SK-N-SH (cell line): ENCODE measurements at regions not wholly inside any gene's neighbourhood (a gene's known extent, or its start where the extent isn't known, plus 50 kb on each side); places are given as distances from the start of the nearest gene placed in this dataset.

Experiments
- EP300 ChIP-seq, 2 experiments: IDR thresholded peaks; 2 replicates each; pipeline versions ENCODE4 v1.4.0 to v1.6.1; 2012; ENCODE audit warnings: borderline replicate concordance in 1 of 2, low read depth in 1 of 2, low read length in 1 of 2
- EZH2phosphoT487 ChIP-seq: fragments of 200-600 bp; sonication (generic); IDR thresholded peaks from 2 replicates; pipeline ENCODE4 v1.6.1; 2017; ENCODE audit warnings: low read depth, mixed run types, mild to moderate bottlenecking, antibody characterized with exemption, moderate library complexity, borderline replicate concordance
- FOXM1 ChIP-seq: IDR thresholded peaks from 2 replicates; pipeline ENCODE4 v1.4.0; 2012; ENCODE audit warnings: low read depth, mild to moderate bottlenecking
- MXI1 ChIP-seq: IDR thresholded peaks from 2 replicates; pipeline ENCODE4 v1.6.1; 2012; ENCODE audit warnings: mild to moderate bottlenecking, low read depth, low read length, improper control_type of control experiment
- NRF1 ChIP-seq: IDR thresholded peaks from 2 replicates; pipeline ENCODE4 v1.6.1; 2012; ENCODE audit warnings: low read depth, mild to moderate bottlenecking, low read length
- POLR2AphosphoS5 ChIP-seq: IDR thresholded peaks from 2 replicates; pipeline ENCODE4 v1.6.1; 2012; ENCODE audit warnings: low read depth, low read length
- RAD21 ChIP-seq: IDR thresholded peaks from 2 replicates; pipeline ENCODE4 v1.6.1; 2012; ENCODE audit warnings: mild to moderate bottlenecking, low read length
- RFX5 ChIP-seq: IDR thresholded peaks from 2 replicates; pipeline ENCODE4 v1.6.1; 2012; ENCODE audit warnings: mild to moderate bottlenecking, improper control_type of control experiment, low read length
- TEAD4 ChIP-seq: IDR thresholded peaks from 2 replicates; pipeline ENCODE4 v1.4.0; 2012; ENCODE audit warnings: mild to moderate bottlenecking, borderline replicate concordance; ENCODE audit not compliant: insufficient read depth
- TF ChIP-seq, protein P1 (sequence below): fragments of 200-600 bp; sonication (generic); IDR thresholded peaks from 2 replicates; pipeline ENCODE4 v1.6.1; 2017; ENCODE audit warnings: antibody characterized with exemption, mild to moderate bottlenecking, moderate library complexity
- TF ChIP-seq, protein P2 (sequence below): IDR thresholded peaks from 2 replicates; pipeline ENCODE4 v1.4.0; 2012; ENCODE audit warnings: low read depth, borderline replicate concordance

DNA sequence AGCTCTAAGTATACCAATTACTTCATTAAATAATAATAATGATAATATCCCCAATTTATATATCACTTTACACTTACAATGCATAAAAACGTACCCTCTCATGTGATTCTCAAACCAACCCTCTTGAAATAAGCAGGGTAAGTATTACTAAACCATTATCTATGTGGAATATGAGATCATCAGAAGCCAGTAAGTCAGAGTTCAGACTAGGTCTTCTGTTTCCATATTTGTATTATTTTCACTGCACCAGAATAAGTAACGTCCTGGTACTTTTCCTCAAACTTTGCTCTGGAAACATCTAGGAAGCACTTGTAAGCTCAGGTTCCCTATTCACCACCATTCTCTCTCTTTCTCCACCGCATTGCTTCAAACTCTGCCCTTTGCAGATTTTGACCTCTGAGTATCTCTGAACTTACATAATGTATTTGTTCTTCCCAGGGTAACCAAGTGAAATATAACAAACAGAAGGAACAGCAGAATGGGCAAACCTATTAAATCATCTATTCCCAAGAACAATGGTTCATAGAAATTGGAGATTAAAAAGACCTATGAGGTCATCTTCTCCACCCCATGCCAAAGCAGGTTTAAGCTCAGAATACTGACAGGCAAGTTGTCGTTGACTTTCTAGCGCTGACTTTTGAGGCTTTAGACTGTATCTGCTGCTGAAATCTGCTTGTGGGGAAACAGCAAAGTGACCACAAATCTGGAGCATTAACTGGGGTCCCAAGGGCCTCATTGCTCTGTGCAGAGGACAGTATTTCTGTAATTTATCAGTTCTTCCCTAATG lies 161.3 kb upstream of the FAR2 start:
- TF ChIP-seq EP300 (IDR thresholded peaks at IDR 0.05; ENCODE audit: borderline replicate concordance in 1 of 2, low read depth in 1 of 2, low read length in 1 of 2): no peak
- TF ChIP-seq FOXM1: no peak
- TF ChIP-seq, protein P1, sequence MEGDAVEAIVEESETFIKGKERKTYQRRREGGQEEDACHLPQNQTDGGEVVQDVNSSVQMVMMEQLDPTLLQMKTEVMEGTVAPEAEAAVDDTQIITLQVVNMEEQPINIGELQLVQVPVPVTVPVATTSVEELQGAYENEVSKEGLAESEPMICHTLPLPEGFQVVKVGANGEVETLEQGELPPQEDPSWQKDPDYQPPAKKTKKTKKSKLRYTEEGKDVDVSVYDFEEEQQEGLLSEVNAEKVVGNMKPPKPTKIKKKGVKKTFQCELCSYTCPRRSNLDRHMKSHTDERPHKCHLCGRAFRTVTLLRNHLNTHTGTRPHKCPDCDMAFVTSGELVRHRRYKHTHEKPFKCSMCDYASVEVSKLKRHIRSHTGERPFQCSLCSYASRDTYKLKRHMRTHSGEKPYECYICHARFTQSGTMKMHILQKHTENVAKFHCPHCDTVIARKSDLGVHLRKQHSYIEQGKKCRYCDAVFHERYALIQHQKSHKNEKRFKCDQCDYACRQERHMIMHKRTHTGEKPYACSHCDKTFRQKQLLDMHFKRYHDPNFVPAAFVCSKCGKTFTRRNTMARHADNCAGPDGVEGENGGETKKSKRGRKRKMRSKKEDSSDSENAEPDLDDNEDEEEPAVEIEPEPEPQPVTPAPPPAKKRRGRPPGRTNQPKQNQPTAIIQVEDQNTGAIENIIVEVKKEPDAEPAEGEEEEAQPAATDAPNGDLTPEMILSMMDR: no peak
- TF ChIP-seq POLR2AphosphoS5: no peak
- TF ChIP-seq RFX5: no peak
- TF ChIP-seq EZH2phosphoT487: no peak
- no peak for TF ChIP-seq MXI1
- no peak for TF ChIP-seq RAD21
- TF ChIP-seq TEAD4: no peak
- no peak for TF ChIP-seq NRF1
- TF ChIP-seq, protein P2, sequence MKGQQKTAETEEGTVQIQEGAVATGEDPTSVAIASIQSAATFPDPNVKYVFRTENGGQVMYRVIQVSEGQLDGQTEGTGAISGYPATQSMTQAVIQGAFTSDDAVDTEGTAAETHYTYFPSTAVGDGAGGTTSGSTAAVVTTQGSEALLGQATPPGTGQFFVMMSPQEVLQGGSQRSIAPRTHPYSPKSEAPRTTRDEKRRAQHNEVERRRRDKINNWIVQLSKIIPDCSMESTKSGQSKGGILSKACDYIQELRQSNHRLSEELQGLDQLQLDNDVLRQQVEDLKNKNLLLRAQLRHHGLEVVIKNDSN: no peak
